Stimulated activated CD4-positive, alpha-beta T cell treated with anti-CD3 and anti-CD28 coated beads, Interleukin-2, amount 100 ng/mL, for 48 hours (primary cell): ENCODE measurements at regions not wholly inside any gene's neighbourhood (a gene's known extent, or its start where the extent isn't known, plus 50 kb on each side); places are given as distances from the start of the nearest gene placed in this dataset.
"Not testable (repeated sequence)": the region's sequence is repeated elsewhere in the genome, so short reads cannot be mapped to it uniquely, and the experiment has no call there.

Experiments
- DNase-seq, 2 donors: peaks; one replicate each; pipeline ENCODE4 v3.0.0-alpha.2; 2020

GRCh38 chr16:29087673-29088072 is 102.8 kb downstream of the LAT start:
- not testable (repeated sequence) for DNase-seq

- DNase-seq = peak in 1 of 2 donors; percentile 26
These were observed 97.2 kb downstream of the LAT start for GRCh38 chr16:29081829-29082639.

- peak; percentile 20 to 34 for DNase-seq
These were observed 89.9 kb downstream of the LAT start for GRCh38 chr16:29074554-29075402.

- not testable (repeated sequence) for DNase-seq
These were observed 77.4 kb downstream of the LAT start for GRCh38 chr16:29062235-29062634.

- not testable (repeated sequence) for DNase-seq
These were observed 76.6 kb downstream of the LAT start for GRCh38 chr16:29061467-29061921.

GRCh38 chr16:29060022-29060810 is 75.4 kb downstream of the LAT start:
- not testable (repeated sequence) for DNase-seq

- DNase-seq = not testable (repeated sequence)
These were observed 74.7 kb downstream of the LAT start for GRCh38 chr16:29059575-29059974.
